GM21528 (cell line): ENCODE measurements at regions not wholly inside any gene's neighbourhood (a gene's known extent, or its start where the extent isn't known, plus 50 kb on each side); places are given as distances from the start of the nearest gene placed in this dataset.
A peak's percentile ranks its signal among the peaks of the same experiment; 100 is the strongest.

Experiments used
- ATAC-seq: cut with Tn5 transposase; IDR thresholded peaks from one replicate; pipeline ENCODE4 v1.9.1; 2021; ENCODE audit warnings: mild to moderate bottlenecking, moderate library complexity; ENCODE audit not compliant: unreplicated experiment, low FRiP score

- ATAC-seq, result no peak
Observed at GRCh38 chr10:124288928-124289850, 129.5 kb downstream of the OAT start.

- ATAC-seq, result no peak
Observed at GRCh38 chr10:124288486-124288885, 130.2 kb downstream of the OAT start.

DNA sequence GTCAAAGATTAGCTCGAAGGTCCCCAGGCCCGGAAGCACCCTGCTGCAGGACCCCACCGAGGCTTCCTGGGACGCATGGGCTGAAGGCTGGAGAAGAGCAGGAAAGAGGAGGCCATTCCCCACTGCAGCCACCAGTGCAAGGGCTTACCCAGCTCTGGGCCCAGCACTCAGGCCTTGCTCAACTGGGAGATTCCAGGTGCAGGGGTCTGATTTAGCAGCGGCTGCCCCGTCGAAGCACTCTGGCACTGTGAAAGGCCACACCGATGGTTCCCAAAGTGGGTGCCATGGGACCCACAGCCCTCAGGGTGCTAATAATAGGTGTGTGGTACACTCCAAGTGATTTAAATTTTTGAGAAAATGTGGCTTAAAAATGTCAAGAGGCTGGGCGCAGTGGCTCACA lies 130.9 kb downstream of the OAT start:
- no peak for ATAC-seq

DNA sequence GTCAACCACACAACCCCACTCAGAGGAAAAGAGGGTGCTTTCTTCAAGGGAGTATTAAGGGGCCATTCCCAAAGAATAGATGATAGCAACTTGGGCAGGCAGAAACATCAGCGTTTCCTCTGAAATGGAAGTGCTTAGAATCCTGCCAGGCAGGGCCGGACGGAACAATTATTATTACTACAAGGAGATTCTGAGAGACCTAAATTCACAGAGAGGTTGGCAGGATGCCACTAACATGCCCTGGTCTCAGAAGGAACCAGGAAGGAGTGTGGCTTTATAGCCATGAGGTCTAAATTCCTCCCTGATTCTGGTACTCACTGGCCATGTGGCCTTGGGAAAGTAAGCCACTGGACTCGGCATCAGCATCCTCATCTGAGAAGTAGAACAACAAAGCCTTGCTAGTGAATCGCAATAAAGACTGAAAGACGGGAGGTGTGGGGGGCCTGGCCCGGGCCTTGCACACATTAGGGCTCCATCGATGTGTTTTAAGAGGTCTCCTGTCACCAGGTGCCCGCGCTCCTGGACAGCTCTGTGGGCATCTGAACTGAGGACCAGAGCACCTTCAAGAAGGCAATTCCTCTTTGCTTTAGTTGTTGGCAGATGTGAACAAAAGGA lies 131.5 kb downstream of the OAT start:
- no peak for ATAC-seq

GRCh38 chr10:124286621-124287020 lies 132.1 kb downstream of the OAT start:
- ATAC-seq, result no peak

- peak; percentile 78 for ATAC-seq
Observed at GRCh38 chr10:124285587-124286527, 132.9 kb downstream of the OAT start.

GRCh38 chr10:124283949-124284250 lies 134.8 kb downstream of the OAT start:
- ATAC-seq, result no peak

- ATAC-seq, result no peak
Observed at GRCh38 chr10:124283215-124283948, 135.3 kb downstream of the OAT start.

- ATAC-seq, result no peak
Observed at GRCh38 chr10:124282326-124282725, 136.4 kb downstream of the OAT start.

DNA sequence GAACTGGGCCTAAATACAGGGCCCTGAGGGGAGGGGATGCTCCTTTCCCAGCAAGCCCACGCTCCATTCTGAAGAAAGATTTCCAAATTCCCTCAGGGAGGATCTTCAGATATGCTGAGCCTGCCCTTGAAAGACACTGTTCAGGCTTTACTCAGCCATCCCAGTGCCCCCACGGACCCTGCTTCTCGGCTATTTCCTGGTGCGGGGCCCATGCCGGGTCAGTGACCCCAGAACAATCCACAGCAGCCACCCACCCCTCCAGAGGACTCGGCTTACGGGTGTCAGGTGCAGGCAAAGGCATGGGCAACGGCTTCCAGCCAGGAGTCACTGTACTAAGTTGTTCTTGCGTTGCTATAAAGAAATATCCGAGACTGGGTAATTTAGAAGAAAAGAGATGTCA lies 137.1 kb downstream of the OAT start:
- no peak for ATAC-seq

DNA sequence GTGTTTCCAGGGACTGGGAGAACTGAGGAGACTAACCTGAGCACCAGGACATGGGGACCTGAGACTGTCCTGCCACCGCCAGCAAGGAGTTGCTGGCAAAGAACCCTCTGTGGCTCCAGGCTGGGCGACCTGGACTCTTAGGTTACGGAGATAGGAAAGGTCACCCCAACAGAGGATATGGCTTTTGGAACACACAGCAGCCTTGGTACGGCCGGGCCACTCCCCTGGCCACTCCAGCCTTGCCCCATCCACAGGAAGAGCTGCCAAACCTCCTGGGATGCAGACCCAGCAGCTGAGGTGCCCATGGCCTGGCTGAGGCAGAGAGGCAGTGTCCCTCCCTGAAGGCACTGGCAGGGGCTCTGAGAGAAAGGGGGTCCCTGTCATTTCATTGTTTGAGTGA lies 137.8 kb downstream of the OAT start:
- ATAC-seq, result no peak

DNA sequence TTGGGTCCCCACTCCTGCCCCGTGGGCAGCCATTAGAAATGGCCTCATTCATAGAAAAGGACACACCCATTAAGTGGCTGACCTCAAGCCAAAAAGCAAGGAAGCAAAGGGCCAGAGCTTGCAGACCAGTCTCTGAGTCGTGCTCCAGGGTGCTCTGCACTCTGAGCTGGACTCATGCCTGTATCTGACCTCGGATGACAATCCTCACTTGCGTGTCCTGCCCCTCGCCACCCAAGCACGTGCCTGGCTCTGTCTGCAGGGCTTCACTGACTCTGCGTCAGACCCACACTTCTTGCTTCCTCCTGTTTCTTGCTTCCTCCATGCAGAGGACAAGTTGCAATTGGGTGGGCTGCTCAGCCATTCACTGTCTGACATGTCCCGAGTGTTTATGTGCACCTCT lies 138.8 kb downstream of the OAT start:
- no peak for ATAC-seq

- ATAC-seq, result no peak
Observed at GRCh38 chr10:124279298-124279697, 139.4 kb downstream of the OAT start.

DNA sequence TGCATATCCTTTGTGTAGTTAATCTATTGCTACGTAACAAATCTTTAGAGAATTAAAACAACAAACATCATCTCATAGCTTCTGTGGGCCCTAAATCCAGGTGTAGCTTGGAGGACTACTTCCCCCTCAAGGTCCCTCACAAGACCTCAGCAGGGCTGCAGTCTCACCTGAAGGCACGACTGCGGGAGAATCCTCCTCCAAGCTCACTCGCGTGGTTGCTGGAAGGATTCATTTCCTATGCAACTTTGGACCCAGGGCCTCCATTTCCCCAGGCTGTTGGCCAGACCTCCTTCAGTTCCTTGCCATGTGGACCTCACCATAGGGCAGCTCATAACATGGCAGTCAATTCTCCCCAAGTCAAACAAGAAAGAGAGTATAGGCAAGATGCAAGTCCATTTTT lies 140.4 kb downstream of the OAT start:
- ATAC-seq, result no peak

DNA sequence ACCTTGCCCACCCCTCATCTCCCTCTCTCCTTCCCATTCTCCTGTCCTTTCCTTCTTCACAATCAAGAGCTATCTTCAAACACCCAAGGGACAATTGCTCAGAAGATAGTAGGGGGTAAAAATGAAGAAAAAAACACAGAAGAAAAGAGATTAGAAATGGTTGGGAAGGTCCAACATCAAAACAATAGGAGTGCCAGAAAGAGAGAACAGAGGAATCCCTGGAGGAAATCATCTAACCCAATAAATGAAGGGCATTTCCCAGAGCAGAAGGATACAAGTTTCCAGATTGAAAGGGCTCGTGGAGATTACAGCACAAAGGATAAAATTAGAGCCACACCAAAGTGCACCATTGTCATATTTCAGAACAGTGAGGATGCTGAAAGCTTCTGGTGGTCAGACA lies 145.6 kb downstream of the OAT start:
- no peak for ATAC-seq

DNA sequence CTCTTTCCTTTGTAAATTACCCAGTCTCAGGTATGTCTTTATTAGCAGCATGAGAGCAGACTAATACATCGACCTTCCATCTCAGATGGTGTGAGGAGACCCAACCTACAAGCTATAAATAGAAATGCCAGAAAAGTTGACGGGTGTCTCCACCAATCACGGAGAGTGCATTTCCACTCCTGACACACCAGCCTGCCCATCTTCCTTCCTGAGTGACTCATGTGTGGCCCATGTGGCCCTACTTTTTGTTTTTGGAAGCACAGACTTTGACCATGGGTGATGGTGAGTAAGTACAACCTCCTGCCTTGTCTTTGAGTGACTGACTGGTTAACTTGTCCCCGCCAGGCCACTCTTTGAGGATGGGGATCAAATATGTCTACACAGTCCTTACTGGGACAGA lies 147.0 kb downstream of the OAT start:
- ATAC-seq, result no peak

DNA sequence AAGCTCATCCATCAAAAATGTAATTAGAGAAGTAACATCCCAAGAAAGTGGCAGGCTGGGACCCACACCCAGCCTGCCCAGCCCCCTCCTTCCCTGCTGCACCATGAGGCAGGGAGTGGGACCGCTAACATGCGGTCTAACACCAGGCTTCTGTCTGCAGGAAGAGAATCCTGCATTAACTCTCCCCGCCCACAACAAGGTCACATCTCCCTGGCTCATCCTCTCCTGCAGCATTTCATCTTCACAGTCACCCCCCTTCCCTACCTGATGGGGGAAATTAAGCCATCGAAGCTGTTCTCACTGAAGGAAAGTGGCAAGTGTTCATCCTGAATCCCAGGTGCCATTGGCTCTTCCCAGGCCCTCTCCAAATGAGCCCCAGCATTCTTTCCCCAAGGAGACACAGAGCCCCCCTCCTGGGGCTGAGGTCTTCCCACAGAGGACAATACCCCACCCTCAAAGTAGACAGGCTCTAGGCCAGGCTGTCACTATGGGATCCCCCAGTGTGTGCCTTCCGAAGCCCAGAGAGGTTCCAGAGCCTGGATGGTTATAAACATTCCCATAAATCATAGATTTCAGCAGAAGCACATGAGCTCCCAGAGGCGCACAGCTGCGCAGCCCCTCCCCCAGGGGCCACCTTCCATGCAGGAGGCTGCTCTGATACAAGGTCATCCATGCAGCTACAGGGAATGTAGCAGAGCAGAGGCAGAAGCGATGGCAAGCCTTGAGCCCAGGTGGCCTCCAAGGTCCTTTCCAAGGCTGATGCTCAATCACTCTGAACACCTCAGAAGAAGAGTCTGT lies 148.0 kb downstream of the OAT start:
- no peak for ATAC-seq

DNA sequence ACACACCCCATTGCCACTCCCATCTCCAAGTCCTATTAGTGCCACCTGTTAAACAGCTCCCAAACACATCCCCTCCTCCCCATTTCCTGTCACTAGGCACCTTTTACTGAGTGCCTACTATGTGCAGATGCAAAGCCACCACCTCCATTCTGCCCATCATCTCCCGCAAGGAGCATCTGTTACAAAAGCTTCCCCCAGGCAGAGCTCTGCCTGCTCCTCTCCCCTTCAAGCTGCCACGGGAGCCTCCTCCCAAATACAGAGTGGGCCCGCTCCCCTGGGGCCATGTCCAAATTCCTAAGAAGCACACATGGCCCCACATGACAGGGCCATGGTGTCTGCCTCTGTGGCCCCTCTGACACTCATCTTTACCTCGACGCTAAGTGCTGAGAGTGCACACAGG lies 149.7 kb downstream of the OAT start:
- ATAC-seq, result no peak

GRCh38 chr10:124267911-124268549 lies 150.7 kb downstream of the OAT start:
- no peak for ATAC-seq
